GM18870 (cell line): ENCODE measurements at regions not wholly inside any gene's neighbourhood (a gene's known extent, or its start where the extent isn't known, plus 50 kb on each side); places are given as distances from the start of the nearest gene placed in this dataset.
"Not testable (repeated sequence)": the region's sequence is repeated elsewhere in the genome, so short reads cannot be mapped to it uniquely, and the experiment has no call there.

ENCODE experiments used
- ATAC-seq: cut with Tn5 transposase; IDR thresholded peaks from one replicate; pipeline ENCODE4 v1.9.1; 2021; ENCODE audit warnings: moderate library complexity; ENCODE audit not compliant: unreplicated experiment

GRCh38 chr7:109873296-109873695 is 1217.6 kb upstream of the LRRN3 start:
- no peak for ATAC-seq

DNA sequence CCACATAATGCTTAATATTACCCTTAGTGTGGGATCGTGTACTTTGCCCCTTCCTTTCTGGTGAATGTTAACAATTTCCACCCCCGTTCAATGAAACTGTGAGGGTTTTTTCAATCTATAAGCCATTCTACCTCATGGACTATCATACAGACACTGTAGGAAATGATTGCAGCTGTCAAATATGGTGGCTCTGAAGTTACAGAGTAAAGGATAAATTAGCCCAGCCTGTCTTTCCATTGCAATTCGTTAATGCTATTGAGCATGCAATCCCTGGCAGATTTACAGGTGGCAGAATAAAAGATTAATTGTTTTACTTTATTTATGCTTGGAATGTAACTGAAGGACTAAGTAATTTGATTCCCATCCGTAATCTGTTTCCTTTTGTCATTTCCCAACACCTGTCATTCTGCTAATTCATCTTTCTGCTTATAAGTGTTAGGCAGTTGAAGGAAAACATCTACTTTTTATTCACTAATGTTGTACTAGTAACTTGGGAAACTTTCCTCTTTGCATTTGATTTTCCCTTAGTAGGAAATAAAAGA is 1211.6 kb upstream of the LRRN3 start:
- no peak for ATAC-seq

DNA sequence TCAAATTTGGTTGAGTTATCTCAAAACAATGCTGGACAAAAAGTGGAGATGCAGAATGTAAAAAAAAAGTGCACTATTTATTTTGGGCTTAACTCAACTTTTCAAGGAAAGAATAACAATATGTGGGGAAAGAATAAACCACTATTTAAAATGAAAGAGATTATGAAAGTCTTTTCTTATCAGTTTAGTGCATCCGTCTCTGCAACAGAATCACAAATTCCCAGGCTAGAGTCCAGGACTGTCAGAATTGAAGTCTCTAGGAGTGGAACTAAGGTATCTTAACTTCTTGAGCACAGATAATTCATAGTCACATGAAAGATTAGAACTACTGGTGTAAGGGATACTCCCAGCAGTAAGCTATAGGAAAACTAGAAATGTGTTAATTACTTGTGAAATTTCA is 1200.3 kb upstream of the LRRN3 start:
- no peak for ATAC-seq

GRCh38 chr7:109893231-109893630 is 1197.7 kb upstream of the LRRN3 start:
- no peak for ATAC-seq

DNA sequence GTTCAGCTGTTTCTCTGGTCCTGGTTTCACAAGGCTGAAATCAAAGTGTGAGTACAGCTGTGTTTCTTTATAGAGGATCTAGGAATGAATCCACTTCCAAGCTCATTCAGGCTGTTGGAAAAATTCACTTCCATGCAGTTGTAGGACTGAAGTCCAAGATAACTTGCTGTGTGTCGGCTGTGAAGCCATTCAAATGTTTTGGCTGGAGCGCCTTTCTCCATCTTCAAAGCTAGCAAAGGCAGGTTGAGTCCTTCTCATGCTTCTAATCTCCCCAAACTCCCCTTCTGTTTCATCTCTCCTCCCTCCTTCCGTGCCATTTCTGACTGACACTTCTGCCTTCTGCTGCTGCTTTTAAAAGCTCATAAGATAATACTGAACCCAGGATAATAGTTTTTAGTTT is 1195.4 kb upstream of the LRRN3 start:
- no peak for ATAC-seq

GRCh38 chr7:109901926-109902325 is 1189.0 kb upstream of the LRRN3 start:
- ATAC-seq = no peak

GRCh38 chr7:109905368-109906065 is 1185.4 kb upstream of the LRRN3 start:
- ATAC-seq = not testable (repeated sequence)

DNA sequence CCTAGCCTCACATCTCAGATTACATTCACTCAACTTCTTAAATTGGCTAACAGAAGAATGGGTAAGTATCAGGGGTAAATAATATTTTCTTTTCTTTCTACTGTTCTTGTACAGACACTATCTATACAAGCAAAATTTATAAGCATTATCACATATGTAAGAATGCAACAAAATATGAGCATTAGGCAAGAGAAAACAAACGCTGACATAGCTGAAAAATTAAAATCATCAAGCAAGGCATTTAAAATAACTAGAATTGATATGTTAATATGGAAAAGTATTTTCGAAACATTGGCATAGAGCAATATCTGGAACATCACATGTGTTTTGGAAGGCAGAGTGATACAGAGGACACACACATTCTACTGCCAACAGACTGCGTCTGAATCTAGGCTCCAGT is 1175.3 kb upstream of the LRRN3 start:
- no peak for ATAC-seq

GRCh38 chr7:109926738-109927137 is 1164.2 kb upstream of the LRRN3 start:
- no peak for ATAC-seq

- no peak for ATAC-seq
Observed at GRCh38 chr7:109930049-109930448, 1160.9 kb upstream of the LRRN3 start.

- ATAC-seq = no peak
Observed at GRCh38 chr7:109939207-109939606, 1151.7 kb upstream of the LRRN3 start.

DNA sequence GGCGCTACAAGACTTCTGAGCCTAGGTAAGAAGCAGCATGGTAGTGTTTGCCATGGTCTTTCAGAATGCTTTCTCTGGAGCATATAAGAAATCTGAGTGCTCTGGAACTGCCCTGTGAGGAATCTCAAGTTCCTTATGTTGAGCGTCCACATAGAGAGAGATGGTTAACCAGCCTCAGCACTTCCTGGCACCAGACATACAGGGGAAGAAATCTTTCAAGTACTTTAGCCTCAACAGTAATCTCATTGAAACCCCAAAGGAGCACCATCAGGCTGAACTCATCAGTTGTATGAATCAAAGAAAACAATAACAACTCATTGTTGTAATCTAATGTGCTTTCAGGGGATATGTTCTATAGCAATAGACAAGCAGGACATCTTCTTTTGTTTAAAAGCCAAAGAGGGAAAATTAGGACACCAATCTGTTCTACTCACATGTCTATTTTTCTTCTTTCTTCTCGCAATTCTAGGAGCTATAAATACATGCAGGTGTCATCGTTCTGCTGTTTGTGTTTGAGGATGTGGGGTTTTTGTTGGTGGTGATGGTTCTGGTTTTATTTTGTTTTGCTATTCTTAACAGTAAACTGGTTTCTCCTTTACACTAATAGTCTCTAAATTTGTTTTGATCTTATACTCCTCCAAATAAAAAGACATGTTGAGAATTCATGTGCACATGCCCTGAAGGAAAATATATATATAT is 1145.0 kb upstream of the LRRN3 start:
- no peak for ATAC-seq

DNA sequence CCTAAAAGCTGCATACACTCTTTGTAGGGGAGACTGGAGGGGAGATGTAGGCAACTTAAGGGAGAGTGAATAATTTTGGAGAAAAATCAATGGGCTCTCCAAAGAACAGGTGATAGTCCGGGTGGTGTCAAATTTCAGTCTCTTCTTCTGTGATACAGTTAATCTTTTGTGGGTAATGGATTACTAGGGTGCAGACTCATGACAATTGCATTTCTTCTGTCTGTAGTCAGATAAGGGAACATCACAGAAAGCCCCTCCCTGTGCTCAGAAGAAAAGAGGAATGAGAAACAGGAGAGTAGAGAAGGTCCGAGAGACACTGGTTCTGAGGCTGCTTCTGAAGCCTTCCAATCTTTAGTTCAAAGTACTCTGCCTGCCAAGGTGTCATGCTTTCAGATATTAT is 1140.7 kb upstream of the LRRN3 start:
- no peak for ATAC-seq

- ATAC-seq = no peak
Observed at GRCh38 chr7:109950821-109951564, 1139.9 kb upstream of the LRRN3 start.

GRCh38 chr7:109951565-109951928 is 1139.4 kb upstream of the LRRN3 start:
- no peak for ATAC-seq

DNA sequence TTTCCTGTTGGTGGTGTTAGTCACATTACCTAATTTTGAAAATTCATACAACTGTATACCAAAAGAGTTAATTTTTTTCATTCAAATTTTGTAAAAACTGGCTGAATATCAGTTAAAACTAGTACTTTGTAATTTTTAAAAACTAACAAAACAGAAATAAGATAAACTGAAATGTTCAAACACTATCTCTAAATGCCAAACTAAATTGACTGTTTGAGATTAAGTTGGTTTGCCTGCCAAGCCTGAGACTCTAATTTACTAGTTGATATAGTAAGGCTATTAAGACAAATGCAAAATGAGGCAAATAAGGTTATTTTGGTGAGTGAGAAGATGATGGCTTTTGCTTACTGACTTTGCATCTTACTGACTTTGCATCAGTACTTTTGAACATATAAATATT is 1134.9 kb upstream of the LRRN3 start:
- ATAC-seq = no peak

- ATAC-seq = no peak
Observed at GRCh38 chr7:109956916-109957315, 1134.0 kb upstream of the LRRN3 start.

GRCh38 chr7:109963741-109964140 is 1127.2 kb upstream of the LRRN3 start:
- ATAC-seq = no peak

GRCh38 chr7:109964780-109965179 is 1126.1 kb upstream of the LRRN3 start:
- no peak for ATAC-seq

GRCh38 chr7:109967406-109967805 is 1123.5 kb upstream of the LRRN3 start:
- no peak for ATAC-seq

GRCh38 chr7:109983618-109984017 is 1107.3 kb upstream of the LRRN3 start:
- no peak for ATAC-seq

GRCh38 chr7:109984729-109985128 is 1106.2 kb upstream of the LRRN3 start:
- no peak for ATAC-seq
